ENCODE measurements at regions not wholly inside any gene's neighbourhood (a gene's known extent, or its start where the extent isn't known, plus 50 kb on each side); places are given as distances from the start of the nearest gene placed in this dataset.

DNA sequence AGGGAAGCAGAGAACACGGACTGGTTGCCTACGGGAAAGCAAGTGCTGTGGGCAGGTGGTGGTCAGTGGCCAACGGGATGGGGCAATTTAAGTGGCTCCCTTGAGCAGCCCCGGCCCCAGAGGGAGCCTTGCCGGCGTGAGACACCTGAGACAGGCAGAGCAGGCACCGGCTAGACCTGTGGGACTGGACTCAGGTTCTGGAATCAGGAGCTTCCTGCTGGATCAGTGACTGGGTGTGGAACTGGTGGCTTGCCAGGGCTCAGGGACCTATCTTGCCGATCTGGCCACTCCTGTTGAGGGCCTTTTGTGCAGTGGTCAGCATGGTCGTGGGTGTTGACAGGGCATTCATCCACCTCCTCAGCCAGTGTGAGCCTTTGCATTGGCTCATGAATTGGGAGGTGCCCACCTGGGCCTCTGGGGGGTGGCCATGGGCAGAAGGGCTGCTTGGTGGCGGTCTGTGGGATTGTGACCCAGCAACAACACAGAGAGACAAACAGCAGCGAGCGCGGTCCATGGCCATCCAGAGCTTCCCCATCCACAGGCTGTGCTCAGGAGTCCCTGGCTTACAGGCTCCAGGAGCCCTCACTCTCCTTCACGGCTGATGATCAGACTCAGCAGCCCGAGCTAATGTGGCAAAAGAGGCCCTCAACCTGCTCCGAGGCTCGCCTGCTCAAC is 85.4 kb upstream of the ZNF516 start:
- no peak for ATAC-seq (replicated peaks)
- H3K36me3 Mint-ChIP-seq (ENCODE audit: low read depth), result no peaks in the 10 kb centered on the region

DNA sequence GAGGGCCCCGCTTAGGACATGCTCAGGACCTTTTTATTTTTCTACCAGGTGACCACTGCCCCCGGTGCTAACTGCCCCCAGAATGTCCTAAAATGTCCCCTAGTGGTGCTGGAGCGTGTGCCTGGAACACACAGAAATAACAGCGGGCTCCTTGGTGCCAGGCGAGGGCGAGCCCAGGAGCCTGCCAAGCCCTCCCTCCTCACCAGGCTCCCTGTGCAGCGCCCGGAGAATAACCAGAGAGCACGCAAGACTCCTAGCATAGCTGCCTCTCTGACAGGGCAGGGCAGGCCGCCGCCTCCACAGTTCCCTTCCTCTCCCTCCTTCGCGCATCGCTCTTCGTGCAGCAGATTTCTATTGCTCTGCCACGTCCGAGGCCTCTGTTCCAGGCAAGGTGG is 84.3 kb upstream of the ZNF516 start:
- Mint-ChIP-seq H3K4me1 (no peaks in the 10 kb centered on the region), H3K4me3 (no peak overlapping the region), H3K27ac (no peak overlapping the region), H3K9me3 (no peaks in the 10 kb centered on the region), H3K36me3 (ENCODE audit: low read depth) (no peaks in the 10 kb centered on the region), H3K27me3 (peaks cover 11% of the 10 kb centered on the region)
- ATAC-seq (replicated peaks), result no peak

More for the DNA sequence above, 85.4 kb upstream of the ZNF516 start:
- no peaks in the 10 kb centered on the region for H3K9me3 Mint-ChIP-seq
- H3K27me3 Mint-ChIP-seq, result peaks cover 7% of the 10 kb centered on the region
- H3K4me3 Mint-ChIP-seq, result no peak overlapping the region
- no peaks in the 10 kb centered on the region for H3K4me1 Mint-ChIP-seq
- no peak overlapping the region for H3K27ac Mint-ChIP-seq

DNA sequence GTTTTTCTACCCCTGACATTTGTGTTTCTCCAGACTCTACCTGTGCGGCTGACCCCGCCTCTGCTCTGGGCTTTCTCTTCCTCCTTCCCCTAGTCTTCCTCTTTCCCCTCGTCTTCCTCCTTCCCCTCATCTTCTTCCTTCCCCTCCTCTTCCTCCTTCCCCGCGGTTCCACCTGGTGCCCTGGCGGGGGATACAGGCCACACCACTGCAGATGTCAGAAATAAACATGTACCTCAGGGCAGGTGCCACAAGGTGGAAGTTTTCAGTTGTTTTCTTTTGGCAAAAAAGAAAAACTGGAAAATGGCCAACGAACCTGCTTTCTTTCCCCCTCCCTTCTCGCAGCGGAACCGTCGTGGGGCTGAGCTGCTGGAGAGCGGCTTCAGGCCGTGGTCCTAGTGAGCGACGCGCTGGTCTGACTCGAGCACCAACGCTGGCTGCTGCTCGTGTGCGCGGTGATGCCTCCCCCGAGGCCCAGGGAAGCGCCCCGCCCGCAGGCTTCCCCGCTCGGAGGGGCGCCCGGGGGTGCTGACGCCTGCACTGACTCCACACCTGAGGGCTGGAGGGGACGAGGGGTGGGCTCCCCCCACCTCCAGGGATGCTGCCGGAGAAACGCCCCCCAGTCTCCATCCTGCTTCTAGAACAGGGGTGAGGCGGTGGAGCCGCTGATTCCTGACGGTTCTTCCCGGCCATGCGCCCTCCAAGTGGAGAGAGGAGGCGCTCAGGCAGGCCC is 83.7 kb upstream of the ZNF516 start:
- H3K4me3 Mint-ChIP-seq, result no peak overlapping the region

DNA sequence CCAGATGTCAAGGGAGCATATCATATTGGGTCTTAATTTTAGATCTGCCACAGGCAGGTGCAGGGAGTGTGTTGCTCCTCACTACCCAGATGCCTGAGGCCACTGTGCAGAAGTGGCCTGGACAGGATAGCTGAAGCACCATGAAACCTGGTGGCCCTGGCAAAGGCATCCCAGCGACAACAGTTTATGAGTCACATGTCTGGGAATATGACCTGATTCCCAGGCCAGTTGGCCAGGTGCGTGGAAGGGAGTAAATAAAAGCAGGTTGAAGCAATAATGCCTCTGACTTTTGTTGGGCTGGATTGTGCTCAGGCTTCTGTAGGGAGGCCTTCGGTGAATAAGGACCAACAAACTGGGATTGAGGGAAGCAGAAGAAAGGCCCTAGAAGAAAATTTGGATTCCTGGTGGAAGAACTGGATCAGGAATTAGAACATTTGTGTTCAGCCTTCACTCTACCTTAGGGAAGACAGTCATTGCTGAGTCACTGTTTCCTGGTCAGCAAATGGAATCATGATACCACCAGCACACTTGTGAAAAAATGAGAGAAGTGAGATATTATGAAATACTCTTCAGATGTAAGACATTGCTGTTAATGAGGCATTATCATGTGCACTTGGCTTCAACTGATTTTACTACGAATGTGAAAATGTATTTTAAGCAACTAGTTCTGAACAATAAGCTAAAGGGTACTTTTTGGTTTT is 78.4 kb upstream of the ZNF516 start:
- H3K4me3 Mint-ChIP-seq, result no peak overlapping the region
- no peaks in the 10 kb centered on the region for H3K36me3 Mint-ChIP-seq (ENCODE audit: low read depth)
- H3K9me3 Mint-ChIP-seq, result no peaks in the 10 kb centered on the region
- H3K27me3 Mint-ChIP-seq, result peaks cover 34% of the 10 kb centered on the region
- no peak for ATAC-seq (replicated peaks)
- H3K27ac Mint-ChIP-seq, result no peak overlapping the region
- no peaks in the 10 kb centered on the region for H3K4me1 Mint-ChIP-seq

More for the DNA sequence above, 83.7 kb upstream of the ZNF516 start:
- H3K36me3 Mint-ChIP-seq (ENCODE audit: low read depth), result no peaks in the 10 kb centered on the region
- ATAC-seq (replicated peaks), result no peak
- H3K9me3 Mint-ChIP-seq, result no peaks in the 10 kb centered on the region
- no peak overlapping the region for H3K27ac Mint-ChIP-seq
- no peaks in the 10 kb centered on the region for H3K4me1 Mint-ChIP-seq
- peaks cover 11% of the 10 kb centered on the region for H3K27me3 Mint-ChIP-seq

DNA sequence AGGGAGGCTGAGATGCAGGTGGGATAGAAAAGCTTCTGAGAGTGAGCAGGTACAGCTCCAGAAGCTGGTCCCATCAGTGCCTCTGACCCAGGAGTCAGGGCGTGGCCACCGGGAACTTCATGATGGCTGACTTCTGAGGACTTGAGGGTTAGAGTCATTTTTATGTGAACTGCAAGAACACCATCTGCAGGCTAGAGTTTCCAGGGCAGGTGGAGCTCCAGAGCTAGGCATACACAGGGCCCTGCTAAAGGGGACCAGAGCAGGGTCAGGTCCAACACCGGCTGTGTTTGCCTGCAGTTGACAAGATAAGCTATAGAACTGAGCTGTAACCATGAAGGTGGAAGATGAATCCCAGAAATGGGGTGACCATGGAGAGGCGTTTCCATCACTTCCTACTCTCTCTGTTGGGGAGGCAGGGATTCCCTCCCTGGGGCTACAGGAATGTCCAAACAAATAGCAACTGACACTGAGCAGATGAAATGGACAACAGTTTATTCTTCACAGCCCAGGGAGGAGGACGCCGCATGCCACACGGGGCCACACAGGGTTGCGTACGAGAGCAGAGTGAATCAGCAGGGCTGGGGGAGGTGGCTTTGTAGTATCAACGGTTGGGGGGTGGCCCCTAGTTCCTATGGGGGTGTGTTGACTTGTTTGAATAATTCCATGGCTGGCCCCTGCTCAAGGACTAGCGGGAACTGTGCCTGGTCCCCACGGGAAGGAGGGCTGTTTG is 77.6 kb upstream of the ZNF516 start:
- Mint-ChIP-seq H3K4me1 (no peaks in the 10 kb centered on the region), H3K9me3 (no peaks in the 10 kb centered on the region), H3K27ac (no peak overlapping the region), H3K4me3 (no peak overlapping the region), H3K36me3 (ENCODE audit: low read depth) (no peaks in the 10 kb centered on the region), H3K27me3 (peaks cover 34% of the 10 kb centered on the region)
- ATAC-seq (replicated peaks), result no peak

DNA sequence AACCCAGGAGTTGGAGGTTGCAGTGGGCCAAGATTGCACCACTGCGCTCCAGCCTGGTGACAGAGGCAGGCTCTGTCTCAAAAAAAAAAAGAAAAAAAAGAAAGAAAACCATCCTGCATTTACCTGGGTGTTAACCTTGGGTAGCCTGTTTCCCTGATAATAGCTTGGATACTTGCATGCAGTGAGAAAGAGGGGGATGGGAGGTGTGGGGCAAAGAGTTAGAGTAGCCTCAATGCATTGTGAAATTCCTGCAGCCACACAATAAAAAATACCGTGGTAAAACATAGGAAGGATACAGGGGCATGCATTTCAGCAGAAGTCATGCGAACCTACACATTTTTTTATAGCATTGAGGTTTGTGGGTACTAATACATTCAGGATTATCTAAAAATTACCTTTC is 76.6 kb upstream of the ZNF516 start:
- H3K27me3 Mint-ChIP-seq, result peaks cover 40% of the 10 kb centered on the region
- no peak overlapping the region for H3K27ac Mint-ChIP-seq
- H3K4me3 Mint-ChIP-seq, result no peak overlapping the region
- H3K4me1 Mint-ChIP-seq, result no peaks in the 10 kb centered on the region
- H3K36me3 Mint-ChIP-seq (ENCODE audit: low read depth), result no peaks in the 10 kb centered on the region
- ATAC-seq (replicated peaks), result no peak
- H3K9me3 Mint-ChIP-seq, result no peaks in the 10 kb centered on the region

DNA sequence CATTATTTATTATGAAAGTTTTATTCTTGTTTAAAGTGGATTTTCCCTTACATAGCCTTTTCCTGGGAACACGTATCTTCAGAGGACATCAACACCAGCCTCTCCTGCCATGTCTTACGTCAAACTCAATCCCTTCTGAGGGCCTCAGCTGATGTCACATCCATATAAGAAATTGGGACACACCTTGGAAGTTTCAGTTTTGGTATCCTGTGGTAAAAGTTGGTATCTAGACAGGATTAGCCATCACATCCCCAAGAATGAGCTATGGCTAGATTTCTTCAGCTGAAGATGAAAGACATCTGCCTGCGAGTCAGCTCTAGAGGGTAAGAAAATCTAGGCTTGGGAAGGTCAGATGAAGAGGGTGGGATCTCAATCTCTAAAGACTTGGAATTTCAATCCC is 75.8 kb upstream of the ZNF516 start:
- Mint-ChIP-seq H3K9me3 (no peaks in the 10 kb centered on the region), H3K36me3 (ENCODE audit: low read depth) (no peaks in the 10 kb centered on the region), H3K27me3 (peaks cover 39% of the 10 kb centered on the region), H3K27ac (no peak overlapping the region), H3K4me1 (peaks cover 2% of the 10 kb centered on the region), H3K4me3 (no peak overlapping the region)
- no peak for ATAC-seq (replicated peaks)

DNA sequence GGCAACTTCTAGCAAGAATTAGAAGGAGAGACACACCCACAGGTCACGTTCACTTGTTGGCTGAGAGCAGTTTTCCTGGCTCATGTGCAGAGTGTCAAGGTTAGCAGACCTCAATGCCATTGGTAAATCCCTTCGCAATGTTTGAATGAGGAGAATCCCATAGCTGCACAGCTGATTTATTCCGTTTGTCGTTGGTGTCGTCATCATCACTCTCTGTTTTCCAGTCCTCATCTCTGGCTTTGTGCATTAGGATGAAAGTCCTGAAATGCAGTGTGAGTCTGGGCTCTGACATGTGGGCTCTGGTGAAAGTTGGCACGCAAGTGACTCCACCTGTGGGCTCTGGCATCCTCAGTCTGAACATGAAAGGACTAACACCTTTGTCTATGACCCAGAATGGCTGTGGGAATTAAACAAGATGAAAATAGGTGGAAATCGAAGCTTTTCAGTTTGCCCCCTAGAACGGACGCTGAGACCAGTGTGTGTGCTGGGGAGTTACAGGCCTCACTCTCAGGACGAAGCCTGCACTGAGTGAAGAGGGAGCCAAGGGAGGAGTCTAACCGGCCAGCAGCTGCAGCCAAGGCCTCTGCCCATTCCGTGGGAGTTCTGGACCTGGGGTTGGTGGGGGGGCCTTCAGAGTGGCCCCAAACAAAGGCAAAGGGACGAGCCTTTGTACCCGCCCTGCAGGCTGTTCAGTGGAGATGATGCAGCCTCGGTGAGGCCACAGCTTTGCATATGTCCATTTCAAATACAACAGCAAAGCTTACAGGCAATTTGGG is 74.8 kb upstream of the ZNF516 start:
- Mint-ChIP-seq H3K36me3 (ENCODE audit: low read depth) (no peaks in the 10 kb centered on the region), H3K27me3 (peaks cover 37% of the 10 kb centered on the region), H3K4me3 (no peak overlapping the region), H3K9me3 (no peaks in the 10 kb centered on the region), H3K27ac (no peak overlapping the region), H3K4me1 (peaks cover 5% of the 10 kb centered on the region)
- no peak for ATAC-seq (replicated peaks)

DNA sequence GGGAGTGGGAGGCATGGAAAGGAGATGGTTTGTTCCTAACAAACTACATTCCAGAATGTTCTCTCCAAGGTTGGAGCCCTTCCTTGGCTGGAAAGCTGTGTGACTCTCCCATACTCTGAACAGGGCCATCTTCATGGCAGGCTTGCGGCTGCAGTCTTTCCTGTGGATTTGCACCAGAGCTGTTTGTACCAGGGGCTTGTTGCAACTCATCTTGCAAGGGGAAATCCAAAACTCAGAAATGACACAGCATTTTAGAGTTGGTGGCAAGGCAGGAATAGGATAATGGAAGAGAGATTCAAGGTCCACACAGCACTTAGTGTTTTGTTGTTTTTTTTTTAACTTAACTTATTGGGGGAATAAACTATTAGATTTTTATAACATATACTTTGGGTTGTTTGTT is 73.7 kb upstream of the ZNF516 start:
- no peak overlapping the region for H3K27ac Mint-ChIP-seq
- no peaks in the 10 kb centered on the region for H3K36me3 Mint-ChIP-seq (ENCODE audit: low read depth)
- H3K4me1 Mint-ChIP-seq, result peaks cover 5% of the 10 kb centered on the region
- peaks cover 37% of the 10 kb centered on the region for H3K27me3 Mint-ChIP-seq
- no peak for ATAC-seq (replicated peaks)
- no peaks in the 10 kb centered on the region for H3K9me3 Mint-ChIP-seq
- no peak overlapping the region for H3K4me3 Mint-ChIP-seq

DNA sequence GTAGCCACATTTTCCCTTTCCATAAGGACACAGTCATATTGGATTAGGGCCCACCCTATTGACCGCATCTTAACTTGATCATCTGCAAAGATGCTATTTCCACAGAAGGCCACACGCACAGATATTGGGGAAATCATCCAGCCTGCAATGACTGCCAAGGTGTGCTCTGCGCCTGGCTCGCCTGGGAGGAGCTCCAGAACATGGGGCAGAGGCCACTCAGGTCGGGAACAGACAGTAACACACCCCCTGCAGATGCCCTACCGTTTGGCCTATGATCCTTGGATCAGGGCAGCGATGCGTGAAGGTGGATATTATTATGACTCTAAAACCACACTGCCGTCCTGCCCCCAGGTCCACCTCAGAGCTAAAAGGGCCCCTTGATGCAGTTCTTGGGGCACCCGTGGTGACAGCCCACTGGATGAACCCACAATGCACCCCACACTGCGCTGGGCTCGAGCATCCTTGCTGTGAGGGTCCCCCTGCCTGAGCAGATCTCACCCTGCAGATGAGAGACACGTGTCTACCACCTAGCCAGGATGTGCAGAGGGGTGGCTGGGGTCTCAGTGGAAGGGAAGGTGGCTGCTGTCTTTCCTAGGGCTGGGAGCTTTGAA is 72.9 kb upstream of the ZNF516 start:
- Mint-ChIP-seq H3K36me3 (ENCODE audit: low read depth) (no peaks in the 10 kb centered on the region), H3K27ac (no peak overlapping the region), H3K4me3 (no peak overlapping the region), H3K27me3 (peaks cover 37% of the 10 kb centered on the region), H3K4me1 (peaks cover 5% of the 10 kb centered on the region), H3K9me3 (no peaks in the 10 kb centered on the region)
- no peak for ATAC-seq (replicated peaks)

DNA sequence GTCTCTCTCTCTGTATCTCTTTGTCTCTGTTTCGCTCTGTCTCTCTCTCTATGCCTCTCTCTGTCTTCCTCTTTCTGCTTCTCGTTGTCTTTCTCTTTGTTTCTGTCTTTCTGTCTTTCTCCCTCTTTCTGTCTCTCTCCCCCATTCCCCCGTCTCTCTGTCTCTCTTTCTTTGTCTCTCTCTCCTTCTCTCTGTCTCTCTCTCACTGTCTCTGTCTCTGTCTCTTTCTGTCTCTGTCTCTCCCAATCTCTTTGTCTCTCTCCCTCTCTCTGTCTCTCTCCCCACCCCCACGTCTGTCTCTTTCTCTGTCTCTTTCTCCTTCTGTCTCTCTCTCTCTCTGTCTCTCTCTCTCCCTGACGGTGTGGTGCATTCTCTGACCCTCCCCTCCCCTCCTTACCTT is 71.9 kb upstream of the ZNF516 start:
- H3K9me3 Mint-ChIP-seq, result no peaks in the 10 kb centered on the region
- no peak for ATAC-seq (replicated peaks)
- no peak overlapping the region for H3K4me3 Mint-ChIP-seq
- H3K36me3 Mint-ChIP-seq (ENCODE audit: low read depth), result no peaks in the 10 kb centered on the region
- peaks cover 5% of the 10 kb centered on the region for H3K4me1 Mint-ChIP-seq
- H3K27ac Mint-ChIP-seq, result no peak overlapping the region
- H3K27me3 Mint-ChIP-seq, result peaks cover 32% of the 10 kb centered on the region

DNA sequence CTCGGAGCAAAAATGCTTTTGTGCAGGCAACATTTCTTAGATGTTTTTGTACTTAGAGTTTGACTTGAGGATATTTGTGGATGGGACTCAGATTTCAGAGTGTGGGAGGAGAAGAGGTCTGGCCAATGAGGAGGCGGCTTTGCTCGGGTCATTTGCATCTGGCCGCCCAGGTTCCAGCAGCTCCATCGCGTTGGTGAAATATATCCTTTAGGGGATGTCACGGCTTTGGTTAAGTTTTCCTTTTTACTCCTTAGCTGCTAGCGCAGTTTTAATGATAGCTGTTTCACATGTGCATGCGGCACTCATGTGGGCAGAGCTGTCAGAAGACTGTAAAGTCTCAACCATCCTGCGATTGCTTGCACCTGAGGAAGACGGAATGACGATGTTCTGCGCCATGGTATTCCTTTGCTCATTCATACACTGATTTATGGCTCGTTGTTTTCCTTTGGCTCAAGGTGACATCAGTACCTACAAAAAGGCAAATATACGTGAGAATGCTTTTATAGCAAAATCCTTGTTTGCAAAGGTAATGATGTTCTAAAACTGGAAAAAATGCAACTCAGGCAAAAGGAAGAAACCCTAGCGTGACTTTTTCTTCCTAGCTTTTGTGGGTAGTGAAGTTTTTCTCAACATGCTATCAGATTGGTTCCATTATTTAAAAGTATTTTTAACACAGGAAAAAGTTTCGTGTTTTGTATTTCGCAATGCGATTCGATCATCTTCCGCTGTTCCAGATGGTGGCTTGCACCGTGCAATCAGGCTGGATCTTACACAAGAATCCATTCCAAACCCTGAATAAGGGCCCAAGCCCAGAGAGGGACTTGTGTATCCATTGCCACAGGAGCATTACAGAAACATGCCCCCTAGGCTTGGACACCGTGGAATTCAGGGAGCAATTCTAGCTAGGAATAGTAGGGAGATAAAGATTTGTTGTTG is 70.5 kb upstream of the ZNF516 start:
- no peaks in the 10 kb centered on the region for H3K36me3 Mint-ChIP-seq (ENCODE audit: low read depth)
- ATAC-seq (replicated peaks), result no peak

More for the DNA sequence above, 70.5 kb upstream of the ZNF516 start:
- Mint-ChIP-seq H3K27ac (no peak overlapping the region), H3K9me3 (no peaks in the 10 kb centered on the region), H3K27me3 (peaks cover 26% of the 10 kb centered on the region), H3K4me1 (peaks cover 5% of the 10 kb centered on the region), H3K4me3 (no peak overlapping the region)

Measured in activated T-helper 17 cell treated with anti-CD3 and anti-CD28 coated beads, Interleukin-2, amount 50 U/mL, for 72 hours (primary cell).